ENCODE measurements at regions not wholly inside any gene's neighbourhood (a gene's known extent, or its start where the extent isn't known, plus 50 kb on each side); places are given as distances from the start of the nearest gene placed in this dataset.
"Not testable (repeated sequence)": the region's sequence is repeated elsewhere in the genome, so short reads cannot be mapped to it uniquely, and the experiment has no call there.

DNA sequence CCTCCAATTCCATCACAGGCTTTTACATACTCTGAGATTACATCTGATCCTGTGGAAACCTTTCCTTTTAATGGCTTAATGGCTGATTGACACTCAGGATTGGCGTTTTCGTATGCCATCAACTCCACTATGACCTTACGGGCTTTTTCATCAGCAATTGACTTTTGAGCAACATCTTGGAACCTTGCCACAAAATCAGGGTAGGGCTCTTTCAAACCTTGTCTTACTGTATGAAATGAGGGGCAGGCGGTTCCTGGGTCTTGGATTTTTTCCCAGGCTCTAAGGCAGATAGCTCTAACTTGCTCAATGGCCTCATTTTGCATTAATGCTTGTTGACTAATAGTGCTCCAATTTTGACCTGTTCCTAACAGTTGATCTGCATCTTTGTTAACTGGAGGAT lies 250.9 kb upstream of the PRKCQ start:
- TF ChIP-seq, protein P1, sequence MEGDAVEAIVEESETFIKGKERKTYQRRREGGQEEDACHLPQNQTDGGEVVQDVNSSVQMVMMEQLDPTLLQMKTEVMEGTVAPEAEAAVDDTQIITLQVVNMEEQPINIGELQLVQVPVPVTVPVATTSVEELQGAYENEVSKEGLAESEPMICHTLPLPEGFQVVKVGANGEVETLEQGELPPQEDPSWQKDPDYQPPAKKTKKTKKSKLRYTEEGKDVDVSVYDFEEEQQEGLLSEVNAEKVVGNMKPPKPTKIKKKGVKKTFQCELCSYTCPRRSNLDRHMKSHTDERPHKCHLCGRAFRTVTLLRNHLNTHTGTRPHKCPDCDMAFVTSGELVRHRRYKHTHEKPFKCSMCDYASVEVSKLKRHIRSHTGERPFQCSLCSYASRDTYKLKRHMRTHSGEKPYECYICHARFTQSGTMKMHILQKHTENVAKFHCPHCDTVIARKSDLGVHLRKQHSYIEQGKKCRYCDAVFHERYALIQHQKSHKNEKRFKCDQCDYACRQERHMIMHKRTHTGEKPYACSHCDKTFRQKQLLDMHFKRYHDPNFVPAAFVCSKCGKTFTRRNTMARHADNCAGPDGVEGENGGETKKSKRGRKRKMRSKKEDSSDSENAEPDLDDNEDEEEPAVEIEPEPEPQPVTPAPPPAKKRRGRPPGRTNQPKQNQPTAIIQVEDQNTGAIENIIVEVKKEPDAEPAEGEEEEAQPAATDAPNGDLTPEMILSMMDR (IDR thresholded peaks at IDR 0.05), result not testable (repeated sequence)
- TF ChIP-seq ZFX (IDR thresholded peaks at IDR 0.05; ENCODE audit: borderline replicate concordance), result not testable (repeated sequence)
